ENCODE measurements at regions not wholly inside any gene's neighbourhood (a gene's known extent, or its start where the extent isn't known, plus 50 kb on each side); places are given as distances from the start of the nearest gene placed in this dataset.
A peak's percentile ranks its signal among the peaks of the same experiment; 100 is the strongest.

GRCh38 chr3:181555681-181556080, 156.0 kb upstream of the SOX2 start:
- DNase-seq (ENCODE audit: low read depth, low spot score): no peak
- in situ Hi-C loops (cut with HindIII; ENCODE audit: low sequenced_read_pairs): no loop called here
- H3K4me3 ChIP-seq (ENCODE audit: low read depth, low read length): no peak overlapping the region
- TF ChIP-seq CTCF (IDR thresholded peaks at IDR 0.05; ENCODE audit: low read depth, low read length): no peak

DNA sequence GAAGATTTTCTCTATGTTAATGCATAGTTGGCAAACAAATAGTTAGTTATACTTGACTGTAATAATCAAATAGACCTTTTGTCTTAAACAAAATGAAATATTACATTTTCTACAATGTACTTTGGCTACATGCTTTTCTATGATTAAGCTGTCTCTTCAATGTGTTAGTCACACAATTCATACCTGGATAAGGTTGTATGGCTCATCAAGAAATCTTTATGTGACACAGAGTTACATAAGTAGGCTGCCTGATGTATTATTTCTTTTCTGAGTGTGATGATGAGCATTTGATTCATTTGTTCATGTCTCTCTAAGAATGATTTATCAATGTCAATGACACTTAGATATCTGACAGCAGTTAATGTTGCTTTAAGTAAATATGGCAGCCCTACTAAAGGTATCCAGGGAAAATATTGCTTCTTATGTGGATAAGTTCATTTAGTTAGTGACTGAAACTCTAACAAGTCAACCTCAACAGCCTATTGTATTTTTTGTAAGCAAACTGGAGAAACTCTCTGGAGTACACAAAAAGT, 157.4 kb upstream of the SOX2 start:
- TF ChIP-seq CTCF (IDR thresholded peaks at IDR 0.05; ENCODE audit: low read depth, low read length): no peak

DNA sequence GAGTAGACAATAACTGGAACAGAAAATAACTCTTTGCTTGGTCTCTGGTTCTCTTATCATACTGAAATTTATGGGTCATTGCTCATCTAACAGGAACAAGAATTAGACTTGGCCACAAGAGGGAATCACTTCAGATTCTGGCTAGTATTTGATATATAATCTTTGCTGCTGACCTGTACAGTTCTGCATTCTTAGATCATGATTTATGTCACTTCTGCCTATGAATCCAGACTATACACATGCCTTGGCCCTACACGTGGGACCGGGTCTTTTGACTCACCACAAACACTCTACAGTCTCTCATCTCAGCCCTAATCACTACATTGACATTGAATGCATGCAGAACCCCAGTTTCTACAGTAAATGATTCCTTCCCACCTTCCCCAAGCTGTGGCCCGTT, 162.5 kb upstream of the SOX2 start:
- no peak for TF ChIP-seq CTCF (IDR thresholded peaks at IDR 0.05; ENCODE audit: low read depth, low read length)
- in situ Hi-C loops (cut with HindIII; ENCODE audit: low sequenced_read_pairs): no loop called here
- no peak overlapping the region for H3K4me3 ChIP-seq (ENCODE audit: low read depth, low read length)
- no peak for DNase-seq (ENCODE audit: low read depth, low spot score)

More for the DNA sequence above, 157.4 kb upstream of the SOX2 start:
- DNase-seq (ENCODE audit: low read depth, low spot score): no peak
- in situ Hi-C loops (cut with HindIII; ENCODE audit: low sequenced_read_pairs): no loop called here
- H3K4me3 ChIP-seq (ENCODE audit: low read depth, low read length): no peak overlapping the region

- TF ChIP-seq CTCF (IDR thresholded peaks at IDR 0.05; ENCODE audit: low read depth, low read length): no peak
- in situ Hi-C loops (cut with HindIII; ENCODE audit: low sequenced_read_pairs): no loop called here
- peak; percentile 9 for DNase-seq (ENCODE audit: low read depth, low spot score)
- H3K4me3 ChIP-seq (ENCODE audit: low read depth, low read length): no peak overlapping the region
These were observed 170.3 kb upstream of the SOX2 start for GRCh38 chr3:181541414-181541813.

- in situ Hi-C loops (cut with HindIII; ENCODE audit: low sequenced_read_pairs): no loop called here
- no peak for DNase-seq (ENCODE audit: low read depth, low spot score)
These were observed 176.9 kb upstream of the SOX2 start for GRCh38 chr3:181534781-181535221.

DNA sequence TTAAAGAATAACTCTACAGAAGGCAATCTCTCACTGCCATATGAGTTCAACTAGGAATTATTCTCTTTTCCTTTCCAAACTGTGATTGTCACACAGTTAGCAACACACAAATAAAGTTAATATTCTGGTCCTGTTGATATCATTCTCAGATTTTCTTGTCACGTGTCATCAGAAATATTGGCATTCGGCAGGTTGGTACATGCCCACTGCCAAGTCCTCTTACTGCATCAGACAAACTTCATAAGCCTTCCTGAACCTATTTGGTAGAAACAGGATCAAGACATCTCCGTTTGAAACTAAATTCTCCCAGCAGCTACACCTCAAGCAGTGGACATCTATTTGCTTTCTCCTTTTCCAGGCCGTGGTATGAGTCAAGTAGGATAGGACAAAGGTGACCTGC, 177.9 kb upstream of the SOX2 start:
- in situ Hi-C loops (cut with HindIII; ENCODE audit: low sequenced_read_pairs): no loop called here
- no peak for DNase-seq (ENCODE audit: low read depth, low spot score)

More at GRCh38 chr3:181534781-181535221, 176.9 kb upstream of the SOX2 start:
- H3K4me3 ChIP-seq (ENCODE audit: low read depth, low read length): no peak overlapping the region
- no peak for TF ChIP-seq CTCF (IDR thresholded peaks at IDR 0.05; ENCODE audit: low read depth, low read length)

More for the DNA sequence above, 177.9 kb upstream of the SOX2 start:
- H3K4me3 ChIP-seq (ENCODE audit: low read depth, low read length): no peak overlapping the region
- no peak for TF ChIP-seq CTCF (IDR thresholded peaks at IDR 0.05; ENCODE audit: low read depth, low read length)
